Smooth muscle cell (in vitro differentiated cells): ENCODE measurements at regions not wholly inside any gene's neighbourhood (a gene's known extent, or its start where the extent isn't known, plus 50 kb on each side); places are given as distances from the start of the nearest gene placed in this dataset.
A peak's percentile ranks its signal among the peaks of the same experiment; 100 is the strongest.

Source experiments
- DNase-seq: peaks from one replicate; lab custom pipeline; 2025; ENCODE audit not compliant: unreplicated experiment; lab: John Stamatoyannopoulos, UW
- H2AFZ ChIP-seq: fragments of 200-600 bp; sonication (generic); 2 replicates; pipeline ENCODE4 v1.6.0; 2016; ENCODE audit warnings: antibody characterized with exemption, low read depth, mild to moderate bottlenecking
- H3F3A ChIP-seq: fragments of 200-600 bp; sonication (generic); 2 replicates; pipeline ENCODE4 v1.6.0; 2017; ENCODE audit warnings: antibody characterized with exemption, low read depth
- H3K27ac ChIP-seq: fragments of 200-600 bp; sonication (generic); 2 replicates; pipeline ENCODE4 v1.5.1; 2016; ENCODE audit warnings: low read depth, mild to moderate bottlenecking
- H3K27me3 ChIP-seq: fragments of 200-600 bp; sonication (generic); 2 replicates; pipeline ENCODE4 v1.6.1; 2016; ENCODE audit warnings: low read depth, mild to moderate bottlenecking
- H3K36me3 ChIP-seq: fragments of 200-600 bp; sonication (generic); 2 replicates; pipeline ENCODE4 v1.5.1; 2016; ENCODE audit warnings: low read depth
- H3K4me1 ChIP-seq: fragments of 200-600 bp; sonication (generic); 2 replicates; pipeline ENCODE4 v1.5.1; 2016; ENCODE audit warnings: low read depth
- H3K4me2 ChIP-seq: fragments of 200-600 bp; sonication (generic); 2 replicates; pipeline ENCODE4 v1.6.0; 2016; ENCODE audit warnings: mild to moderate bottlenecking
- H3K4me3 ChIP-seq: fragments of 200-600 bp; sonication (generic); 2 replicates; pipeline ENCODE4 v1.5.1; 2016; ENCODE audit warnings: mild to moderate bottlenecking
- H3K79me2 ChIP-seq: fragments of 200-600 bp; sonication (generic); 2 replicates; pipeline ENCODE4 v1.6.0; 2016; ENCODE audit warnings: low read depth, mild to moderate bottlenecking
- H3K9ac ChIP-seq: fragments of 200-600 bp; sonication (generic); 2 replicates; pipeline ENCODE4 v1.6.0; 2016; ENCODE audit warnings: low read depth
- H3K9me3 ChIP-seq: fragments of 200-600 bp; sonication (generic); replicated peaks from 2 replicates; pipeline ENCODE4 v1.5.1; 2016; ENCODE audit warnings: low read depth
- H4K20me1 ChIP-seq: fragments of 200-600 bp; sonication (generic); 2 replicates; pipeline ENCODE4 v1.6.0; 2016; ENCODE audit warnings: low read depth
- WGBS: methylation state at CpG from one replicate; pipeline ENCODE4 v1.1.7; 2016; ENCODE audit warnings: low lambda C conversion rate; 5-methylcytosine and 5-hydroxymethylcytosine counted together
- TF ChIP-seq, protein P1 (sequence below): fragments of 200-600 bp; sonication (generic); IDR thresholded peaks from 2 replicates; pipeline ENCODE4 v1.5.1; 2017; ENCODE audit warnings: borderline replicate concordance, mild to moderate bottlenecking, antibody characterized with exemption; ENCODE audit not compliant: insufficient read depth, poor library complexity, severe bottlenecking

DNA sequence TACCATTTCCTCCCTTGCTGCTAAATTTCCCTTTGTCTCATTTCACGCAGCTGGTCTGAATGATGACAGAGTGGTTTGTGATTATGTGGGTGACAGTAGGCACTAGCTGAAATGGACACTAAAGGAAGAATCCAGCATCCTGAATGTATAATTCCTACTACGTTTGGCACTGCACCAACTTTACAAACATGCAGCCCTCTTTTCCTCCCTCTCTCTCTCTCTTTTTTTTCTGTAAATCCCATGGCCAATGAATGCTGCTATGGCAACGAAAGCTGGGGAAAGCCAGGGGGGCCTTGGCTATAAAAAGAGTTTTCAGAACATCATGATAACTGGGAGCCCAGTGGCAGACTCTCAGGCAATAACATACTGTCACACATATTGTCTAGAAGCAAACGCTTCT lies 367.2 kb upstream of the AGTR1 start:
- H3K9me3 ChIP-seq, result no peaks in the 10 kb centered on the region
- no peak for DNase-seq
- no peak overlapping the region for H3K4me3 ChIP-seq
- 68% methylated on average over 4 of the region's 4 CpGs for WGBS
- H3K27ac ChIP-seq, result no peak overlapping the region
- no peaks in the 10 kb centered on the region for H3K36me3 ChIP-seq
- no peak overlapping the region for H3K4me2 ChIP-seq
- H3K4me1 ChIP-seq, result peaks cover 14% of the 10 kb centered on the region
- H3K9ac ChIP-seq, result no peak overlapping the region
- H3K27me3 ChIP-seq, result no peaks in the 10 kb centered on the region
- TF ChIP-seq, protein P1, sequence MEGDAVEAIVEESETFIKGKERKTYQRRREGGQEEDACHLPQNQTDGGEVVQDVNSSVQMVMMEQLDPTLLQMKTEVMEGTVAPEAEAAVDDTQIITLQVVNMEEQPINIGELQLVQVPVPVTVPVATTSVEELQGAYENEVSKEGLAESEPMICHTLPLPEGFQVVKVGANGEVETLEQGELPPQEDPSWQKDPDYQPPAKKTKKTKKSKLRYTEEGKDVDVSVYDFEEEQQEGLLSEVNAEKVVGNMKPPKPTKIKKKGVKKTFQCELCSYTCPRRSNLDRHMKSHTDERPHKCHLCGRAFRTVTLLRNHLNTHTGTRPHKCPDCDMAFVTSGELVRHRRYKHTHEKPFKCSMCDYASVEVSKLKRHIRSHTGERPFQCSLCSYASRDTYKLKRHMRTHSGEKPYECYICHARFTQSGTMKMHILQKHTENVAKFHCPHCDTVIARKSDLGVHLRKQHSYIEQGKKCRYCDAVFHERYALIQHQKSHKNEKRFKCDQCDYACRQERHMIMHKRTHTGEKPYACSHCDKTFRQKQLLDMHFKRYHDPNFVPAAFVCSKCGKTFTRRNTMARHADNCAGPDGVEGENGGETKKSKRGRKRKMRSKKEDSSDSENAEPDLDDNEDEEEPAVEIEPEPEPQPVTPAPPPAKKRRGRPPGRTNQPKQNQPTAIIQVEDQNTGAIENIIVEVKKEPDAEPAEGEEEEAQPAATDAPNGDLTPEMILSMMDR, result no peak
- no peaks in the 10 kb centered on the region for H3F3A ChIP-seq
- H4K20me1 ChIP-seq, result no peaks in the 10 kb centered on the region
- no peaks in the 10 kb centered on the region for H3K79me2 ChIP-seq
- peak overlapping the region; percentile 15 for H2AFZ ChIP-seq

DNA sequence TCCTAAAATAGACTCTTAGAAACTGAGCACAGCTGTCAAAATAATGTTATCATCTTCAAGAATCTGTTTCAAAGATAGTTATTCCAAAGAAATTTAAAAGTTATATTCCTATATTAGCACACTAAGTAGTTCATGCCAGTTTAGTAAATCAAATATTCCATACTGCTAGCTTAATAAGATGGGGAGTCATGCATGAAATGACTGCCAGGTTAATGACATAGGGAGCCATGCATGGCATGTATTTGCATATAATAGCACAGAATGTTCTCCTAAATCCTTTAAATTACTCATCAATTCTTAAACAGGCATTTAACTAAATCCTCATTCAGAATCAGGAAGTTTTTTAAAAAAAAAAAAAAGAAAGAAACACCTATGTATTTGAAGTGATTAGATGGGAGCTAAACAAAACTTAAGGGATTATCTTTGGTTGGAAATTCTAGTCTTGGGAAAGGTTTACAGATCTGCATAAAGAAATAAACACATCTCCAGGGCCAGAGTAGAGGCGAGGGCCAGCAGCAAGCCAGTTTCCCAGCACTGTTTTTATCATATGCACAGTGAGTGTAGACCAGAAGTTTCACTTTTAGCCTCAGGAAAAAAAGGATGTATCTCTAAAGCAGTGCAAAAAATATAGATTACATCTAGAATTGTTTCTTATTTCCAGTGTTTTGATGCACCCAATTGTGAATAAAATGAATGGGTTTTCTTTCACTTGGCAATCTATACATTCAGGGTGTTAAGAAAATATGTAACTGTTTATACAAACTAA lies 366.4 kb upstream of the AGTR1 start:
- Histone ChIP-seq H3K27me3 (no peaks in the 10 kb centered on the region), H3K9ac (no peak overlapping the region), H3K36me3 (no peaks in the 10 kb centered on the region), H3K79me2 (no peaks in the 10 kb centered on the region), H3K4me2 (peak overlapping the region; percentile 25), H3K27ac (no peak overlapping the region), H3K9me3 (no peaks in the 10 kb centered on the region), H2AFZ (no peak overlapping the region), H3K4me3 (no peak overlapping the region), H3F3A (no peaks in the 10 kb centered on the region), H4K20me1 (no peaks in the 10 kb centered on the region), H3K4me1 (peaks cover 14% of the 10 kb centered on the region)
- no peak for DNase-seq
- TF ChIP-seq, protein P1, result no peak
- 20% methylated on average over 1 of the region's 1 CpG for WGBS

DNA sequence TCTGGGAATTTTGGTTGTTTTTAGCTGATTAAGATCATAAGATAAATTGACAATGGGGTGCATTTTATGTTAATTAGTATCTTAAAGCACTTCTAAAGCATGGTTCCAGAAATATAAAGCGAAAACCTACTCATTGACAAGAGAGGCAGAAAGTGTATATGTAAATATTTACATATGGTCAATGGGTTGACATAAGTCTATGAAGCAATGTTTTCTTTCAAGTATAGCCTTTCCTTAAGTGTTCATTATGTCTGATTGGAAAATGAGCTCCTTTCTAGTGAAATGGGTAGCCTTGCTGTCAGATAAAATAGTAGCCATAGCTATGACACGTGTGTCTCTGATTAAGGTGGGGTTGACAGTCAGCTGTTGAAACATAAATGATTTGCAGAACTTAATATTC lies 365.2 kb upstream of the AGTR1 start:
- H3K27ac ChIP-seq, result no peak overlapping the region
- no peak overlapping the region for H3K9ac ChIP-seq
- H3K27me3 ChIP-seq, result no peaks in the 10 kb centered on the region
- DNase-seq, result no peak
- H3K4me2 ChIP-seq, result no peak overlapping the region
- no peaks in the 10 kb centered on the region for H4K20me1 ChIP-seq
- no peaks in the 10 kb centered on the region for H3K9me3 ChIP-seq
- H3K79me2 ChIP-seq, result no peaks in the 10 kb centered on the region
- no peaks in the 10 kb centered on the region for H3F3A ChIP-seq
- no peak overlapping the region for H3K4me3 ChIP-seq
- WGBS, result 90% methylated on average over 2 of the region's 2 CpGs
- no peaks in the 10 kb centered on the region for H3K36me3 ChIP-seq
- peaks cover 14% of the 10 kb centered on the region for H3K4me1 ChIP-seq
- TF ChIP-seq, protein P1, result no peak
- H2AFZ ChIP-seq, result no peak overlapping the region

DNA sequence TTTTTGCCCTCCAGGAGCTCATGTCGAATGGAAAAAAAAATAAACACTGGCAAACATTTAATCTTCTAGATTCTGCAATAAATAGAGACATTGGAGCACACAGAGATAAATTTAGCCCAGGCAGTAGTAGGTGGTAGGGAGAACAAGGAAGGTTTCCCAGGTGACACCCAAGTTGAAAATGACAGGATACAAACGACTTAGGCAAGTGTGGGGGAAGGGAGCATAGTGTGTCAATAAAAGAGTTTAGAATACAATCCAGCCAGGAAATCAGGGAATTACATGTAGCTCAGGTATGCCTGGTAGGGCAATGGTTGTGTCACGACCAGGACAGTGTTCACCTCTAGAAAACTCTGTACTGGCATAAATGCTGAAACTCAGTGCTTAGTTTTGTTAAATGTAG lies 364.6 kb upstream of the AGTR1 start:
- no peak for DNase-seq

More for the DNA sequence above, 364.6 kb upstream of the AGTR1 start:
- no peak overlapping the region for H3K9ac ChIP-seq
- no peak overlapping the region for H2AFZ ChIP-seq
- H3K27me3 ChIP-seq, result no peaks in the 10 kb centered on the region
- TF ChIP-seq, protein P1, result no peak
- H3K27ac ChIP-seq, result no peak overlapping the region
- no peak overlapping the region for H3K4me2 ChIP-seq
- no peaks in the 10 kb centered on the region for H3K9me3 ChIP-seq
- H3K79me2 ChIP-seq, result no peaks in the 10 kb centered on the region
- H3K4me1 ChIP-seq, result peaks cover 14% of the 10 kb centered on the region
- no peaks in the 10 kb centered on the region for H3F3A ChIP-seq
- no peaks in the 10 kb centered on the region for H4K20me1 ChIP-seq
- no peaks in the 10 kb centered on the region for H3K36me3 ChIP-seq
- H3K4me3 ChIP-seq, result no peak overlapping the region
- 65% methylated on average over 3 of the region's 3 CpGs for WGBS
